Ishikawa (cell line): ENCODE measurements at regions not wholly inside any gene's neighbourhood (a gene's known extent, or its start where the extent isn't known, plus 50 kb on each side); places are given as distances from the start of the nearest gene placed in this dataset.

Source experiments
- CEBPB ChIP-seq: IDR thresholded peaks from 2 replicates; pipeline ENCODE4 v1.6.1; 2012
- CREB1 ChIP-seq: IDR thresholded peaks from 2 replicates; pipeline ENCODE4 v1.6.1; 2012; ENCODE audit warnings: low read depth
- EGR1 ChIP-seq: IDR thresholded peaks from 2 replicates; pipeline ENCODE4 v1.6.1; 2012
- EP300 ChIP-seq: IDR thresholded peaks from 2 replicates; pipeline ENCODE4 v1.6.1; 2012; ENCODE audit warnings: borderline replicate concordance
- FOXM1 ChIP-seq: IDR thresholded peaks from 2 replicates; pipeline ENCODE4 v1.6.1; 2012; ENCODE audit warnings: low read depth, borderline replicate concordance
- MAX ChIP-seq: IDR thresholded peaks from 2 replicates; pipeline ENCODE4 v1.6.1; 2012
- NFIC ChIP-seq: IDR thresholded peaks from 2 replicates; pipeline ENCODE4 v1.6.1; 2012
- RAD21 ChIP-seq: IDR thresholded peaks from 2 replicates; pipeline ENCODE4 v1.6.1; 2012; ENCODE audit warnings: low read depth
- REST ChIP-seq: IDR thresholded peaks from 2 replicates; pipeline ENCODE4 v1.6.1; 2012; ENCODE audit warnings: low read depth, mild to moderate bottlenecking
- TAF1 ChIP-seq: IDR thresholded peaks from 2 replicates; pipeline ENCODE4 v1.6.1; 2012; ENCODE audit warnings: low read depth, mild to moderate bottlenecking
- TCF12 ChIP-seq: IDR thresholded peaks from 2 replicates; pipeline ENCODE4 v1.6.1; 2012; ENCODE audit warnings: low read depth
- TEAD4 ChIP-seq: IDR thresholded peaks from 2 replicates; pipeline ENCODE4 v1.6.1; 2012
- USF1 ChIP-seq: IDR thresholded peaks from 2 replicates; pipeline ENCODE4 v1.6.1; 2012
- YY1 ChIP-seq: IDR thresholded peaks from 2 replicates; pipeline ENCODE4 v1.6.1; 2012; ENCODE audit warnings: low read depth
- ZBTB7A ChIP-seq: IDR thresholded peaks from 2 replicates; pipeline ENCODE4 v1.6.1; 2012; ENCODE audit warnings: low read depth

GRCh38 chr13:90760639-90761038 lies 586.8 kb upstream of the MIR17HG start:
- TF ChIP-seq CREB1 = no peak

- no peak for TF ChIP-seq NFIC
Observed at GRCh38 chr13:90763476-90764150, 583.9 kb upstream of the MIR17HG start.

GRCh38 chr13:90766386-90766902 lies 581.0 kb upstream of the MIR17HG start:
- no peak for TF ChIP-seq RAD21
- TF ChIP-seq CEBPB = no peak
- TF ChIP-seq TAF1 = no peak
- TF ChIP-seq NFIC = no peak

GRCh38 chr13:90768116-90768515 lies 579.4 kb upstream of the MIR17HG start:
- no peak for TF ChIP-seq MAX
- TF ChIP-seq EP300 = no peak
- no peak for TF ChIP-seq REST
- TF ChIP-seq YY1 = no peak
- TF ChIP-seq USF1 = no peak
- no peak for TF ChIP-seq EGR1
- no peak for TF ChIP-seq TEAD4
- TF ChIP-seq FOXM1 = no peak
- TF ChIP-seq TCF12 = no peak
- no peak for TF ChIP-seq CEBPB

- TF ChIP-seq CREB1 = no peak
- TF ChIP-seq YY1 = no peak
- TF ChIP-seq RAD21 = no peak
- TF ChIP-seq ZBTB7A = no peak
- TF ChIP-seq REST = no peak
- no peak for TF ChIP-seq EGR1
- no peak for TF ChIP-seq MAX
- TF ChIP-seq TEAD4 = no peak
- TF ChIP-seq EP300 = no peak
- no peak for TF ChIP-seq FOXM1
- TF ChIP-seq NFIC = no peak
- no peak for TF ChIP-seq TCF12
- TF ChIP-seq USF1 = no peak
- no peak for TF ChIP-seq CEBPB
- TF ChIP-seq TAF1 = no peak
Observed at GRCh38 chr13:90769387-90769786, 578.1 kb upstream of the MIR17HG start.

GRCh38 chr13:90770334-90770733 lies 577.2 kb upstream of the MIR17HG start:
- TF ChIP-seq TEAD4 = no peak
- no peak for TF ChIP-seq EGR1

GRCh38 chr13:90773681-90774080 lies 573.8 kb upstream of the MIR17HG start:
- TF ChIP-seq NFIC (no peak), REST (no peak), RAD21 (no peak), TAF1 (no peak), CEBPB (no peak), TCF12 (no peak), EP300 (no peak), YY1 (no peak), EGR1 (no peak), ZBTB7A (no peak), CREB1 (no peak), MAX (no peak), FOXM1 (no peak), USF1 (no peak), TEAD4 (no peak)
